ENCODE measurements at regions not wholly inside any gene's neighbourhood (a gene's known extent, or its start where the extent isn't known, plus 50 kb on each side); places are given as distances from the start of the nearest gene placed in this dataset.

DNA sequence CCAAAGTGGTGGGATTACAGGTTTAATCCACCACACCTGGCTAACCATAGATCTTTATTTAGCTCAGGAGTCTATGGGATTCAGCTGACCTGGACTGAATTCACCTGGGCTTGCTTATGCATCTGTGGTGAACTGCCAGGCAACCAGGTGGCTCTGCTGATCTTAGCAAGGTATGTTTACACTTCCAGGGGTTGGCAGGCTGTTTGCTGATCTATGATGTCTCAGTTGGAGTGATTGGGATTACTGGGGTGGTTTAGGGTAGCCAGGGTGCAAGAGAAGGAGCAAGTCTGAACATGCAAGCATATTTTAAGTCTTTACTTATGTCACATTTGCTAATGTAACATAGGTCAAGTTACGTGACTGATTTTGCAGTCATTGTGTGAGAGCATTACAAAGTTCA lies 63.6 kb upstream of the JAK2 start:
- DNase-seq, result no peak
- intact Hi-C loops (cut with DNase I), result no loop called here

DNA sequence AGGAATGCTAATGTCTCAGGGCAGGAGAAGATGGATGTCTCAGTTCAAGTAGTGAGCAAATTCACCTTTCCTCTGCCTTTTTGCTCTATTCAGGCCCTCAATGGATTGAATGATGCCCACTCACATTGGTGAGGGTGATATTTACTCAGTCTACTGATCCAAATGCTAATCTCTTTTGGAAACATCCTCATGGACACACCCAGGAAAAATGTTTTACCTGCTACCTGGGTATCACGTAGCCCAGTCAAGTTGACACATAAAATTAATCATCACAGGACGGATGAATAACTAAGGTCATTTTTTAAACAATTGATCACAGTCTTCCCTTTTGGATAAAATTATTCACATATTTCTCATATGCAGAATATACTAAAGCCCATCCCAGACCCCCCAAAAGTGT lies 63.0 kb upstream of the JAK2 start:
- intact Hi-C loops (cut with DNase I), result no loop called here
- no peak for DNase-seq

DNA sequence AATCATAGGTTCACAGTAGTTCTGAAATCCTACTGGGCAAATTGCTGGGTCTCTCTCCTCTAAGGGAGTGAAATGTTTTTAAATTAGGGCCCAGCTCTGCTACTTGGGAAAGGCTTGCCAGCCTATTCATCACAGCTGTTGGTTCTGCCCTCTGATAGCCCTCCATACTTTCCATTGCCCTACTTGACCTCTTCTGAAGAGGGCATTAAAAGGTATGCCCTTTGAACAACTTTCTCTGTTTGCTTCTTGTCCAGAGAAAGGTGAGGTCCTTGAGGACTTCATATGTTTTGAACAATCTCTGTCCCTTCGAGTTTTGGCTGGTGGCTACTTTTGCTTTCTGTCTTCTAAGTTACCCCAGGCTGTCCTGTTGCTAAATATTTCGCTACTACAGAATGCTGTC lies 62.3 kb upstream of the JAK2 start:
- intact Hi-C loops (cut with DNase I), result no loop called here
- no peak for DNase-seq

DNA sequence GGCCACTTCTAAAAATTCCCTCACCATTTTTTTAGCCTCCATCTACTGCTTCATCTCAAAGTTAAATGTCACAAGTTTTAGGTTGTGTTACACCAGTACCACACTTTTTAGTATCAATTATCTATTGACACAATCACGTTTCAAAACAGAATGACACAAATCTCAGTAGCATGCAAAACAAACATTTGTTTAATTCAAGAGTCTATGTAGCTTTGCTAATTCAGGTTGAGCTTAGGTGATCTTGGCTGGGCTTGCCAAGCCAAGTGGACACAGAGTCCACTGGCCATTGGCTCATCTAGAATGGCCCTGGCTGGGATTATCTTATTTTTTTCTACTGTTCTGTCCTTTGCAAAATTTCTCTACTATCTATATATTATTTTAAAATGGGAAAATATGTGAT lies 61.9 kb upstream of the JAK2 start:
- no peak for DNase-seq
- intact Hi-C loops (cut with DNase I), result no loop called here

DNA sequence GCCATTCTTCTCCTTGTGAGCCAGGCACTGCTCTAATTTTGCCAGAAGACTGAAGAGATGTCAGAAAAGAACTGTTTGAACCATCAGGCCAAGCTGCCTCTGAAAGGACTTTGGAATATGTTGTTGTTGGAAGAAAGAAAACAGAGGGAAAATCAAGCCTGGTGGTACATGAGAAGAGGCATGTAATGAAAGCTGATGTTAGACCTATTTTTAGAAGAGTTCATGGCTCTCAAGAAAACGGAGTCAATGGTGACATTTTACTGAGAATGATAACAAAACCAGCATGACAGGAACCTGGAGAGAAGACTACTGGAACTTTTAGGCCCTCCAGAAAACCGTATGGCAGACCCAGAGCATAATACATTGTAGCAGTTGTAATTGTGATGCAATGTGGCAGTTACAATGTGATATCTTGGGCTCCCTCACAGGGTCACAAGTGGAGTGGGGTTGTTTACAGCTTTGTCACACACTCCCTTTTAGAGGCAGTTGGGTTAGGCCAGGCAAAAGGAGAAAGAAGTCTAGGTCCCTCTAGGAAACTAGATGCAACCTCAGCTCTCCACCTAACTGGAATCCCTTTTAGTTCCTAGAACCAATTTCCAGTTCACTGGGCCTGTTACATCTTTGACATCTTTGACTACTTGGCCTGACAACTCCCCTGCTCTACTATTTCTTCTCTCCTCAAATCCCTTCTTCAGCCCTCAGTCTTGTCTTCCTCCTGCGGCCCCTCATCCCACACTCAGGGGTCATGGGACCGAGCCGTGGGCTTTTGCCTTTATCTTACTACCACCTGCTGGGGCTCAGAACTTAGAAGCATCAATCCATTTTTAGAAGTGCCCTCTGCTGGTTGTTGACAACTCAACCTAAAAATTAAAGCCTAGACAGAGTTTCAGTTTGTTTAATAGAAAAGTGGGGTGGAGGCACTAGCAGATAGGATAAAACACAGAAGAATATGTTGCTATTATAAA lies 61.2 kb upstream of the JAK2 start:
- DNase-seq, result peak in 1 of 42 donors; percentile 18

DNA sequence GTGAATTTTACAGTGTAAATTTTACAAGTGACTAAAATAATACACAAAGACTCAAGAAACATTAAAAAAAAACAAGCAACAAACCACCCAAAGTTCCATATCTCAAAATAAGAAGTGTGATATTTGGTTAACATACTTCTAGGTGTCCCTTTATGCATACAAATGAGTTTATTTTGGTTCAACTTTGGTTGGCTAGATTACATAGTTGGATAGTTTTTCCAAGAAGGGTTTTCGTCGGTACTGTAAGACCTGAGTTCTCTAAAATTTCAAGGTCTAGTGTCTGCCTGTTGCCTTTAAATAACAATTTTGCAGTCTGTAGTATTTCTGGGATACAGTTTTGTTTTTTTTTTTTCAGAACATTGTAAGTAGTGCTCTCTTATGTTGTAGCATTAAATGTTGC lies 58.8 kb upstream of the JAK2 start:
- intact Hi-C loops (cut with DNase I), result no loop called here
- no peak for DNase-seq

More for the DNA sequence above, 61.2 kb upstream of the JAK2 start:
- intact Hi-C loops (cut with DNase I), result no loop called here

DNA sequence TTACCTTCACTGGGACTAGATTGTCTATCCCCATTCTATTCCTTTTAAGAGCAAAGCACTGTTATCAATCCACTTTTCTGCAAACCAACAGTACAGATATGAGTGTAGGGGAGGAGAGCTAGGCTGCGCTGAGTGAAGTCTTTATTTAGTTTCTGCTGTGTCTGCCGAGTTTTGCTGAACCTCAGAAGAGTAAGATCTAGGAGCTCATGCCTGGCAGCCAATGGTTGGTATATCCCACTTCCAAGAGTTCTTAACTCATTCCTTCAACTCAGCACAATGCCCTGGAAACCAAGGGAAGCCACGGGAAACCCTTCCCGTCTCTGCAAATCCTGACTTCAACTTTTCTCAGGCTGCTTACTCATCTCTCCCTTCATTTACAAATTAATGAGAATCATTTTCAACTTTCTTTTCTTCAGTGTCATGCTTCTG lies 58.0 kb upstream of the JAK2 start:
- intact Hi-C loops (cut with DNase I), result no loop called here
- DNase-seq, result no peak

DNA sequence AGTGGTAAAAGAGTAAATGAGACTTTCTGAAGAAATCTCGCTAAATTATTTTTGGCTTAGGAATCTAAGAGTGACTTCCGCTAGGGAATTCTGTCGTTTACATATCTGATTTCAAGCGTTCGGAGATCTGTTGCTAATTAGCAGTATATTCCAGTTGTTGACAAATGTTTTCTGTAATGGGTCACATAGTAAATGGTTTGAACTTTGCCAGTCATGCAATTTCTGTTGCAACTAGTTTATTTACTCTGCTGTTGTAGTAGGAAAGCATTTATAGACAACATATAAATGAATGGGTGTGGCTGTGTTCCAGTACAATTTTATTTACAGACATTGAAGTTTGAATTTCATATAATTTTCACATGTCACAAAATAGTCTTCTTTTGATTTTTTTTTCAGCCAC lies 57.4 kb upstream of the JAK2 start:
- DNase-seq, result no peak
- intact Hi-C loops (cut with DNase I), result no loop called here

DNA sequence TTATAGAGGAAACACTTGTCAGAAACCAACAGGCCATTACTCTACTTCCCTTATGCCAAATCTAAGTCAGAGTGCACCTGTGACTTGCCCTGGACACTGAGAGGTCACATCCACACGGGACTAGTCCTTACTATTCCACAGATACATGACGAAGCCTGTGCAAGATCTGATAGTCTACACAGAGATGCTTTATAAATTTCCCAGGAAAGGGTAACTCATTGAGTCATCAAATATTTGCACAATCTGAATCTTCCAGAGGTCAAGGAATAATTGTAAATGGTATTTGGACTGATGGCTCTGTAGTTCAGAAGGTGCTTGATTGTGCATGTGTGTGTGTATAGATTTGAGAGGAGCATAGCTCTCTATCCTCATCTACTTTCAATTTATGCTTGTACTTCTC lies 55.2 kb upstream of the JAK2 start:
- no peak for DNase-seq
- intact Hi-C loops (cut with DNase I), result no loop called here

DNA sequence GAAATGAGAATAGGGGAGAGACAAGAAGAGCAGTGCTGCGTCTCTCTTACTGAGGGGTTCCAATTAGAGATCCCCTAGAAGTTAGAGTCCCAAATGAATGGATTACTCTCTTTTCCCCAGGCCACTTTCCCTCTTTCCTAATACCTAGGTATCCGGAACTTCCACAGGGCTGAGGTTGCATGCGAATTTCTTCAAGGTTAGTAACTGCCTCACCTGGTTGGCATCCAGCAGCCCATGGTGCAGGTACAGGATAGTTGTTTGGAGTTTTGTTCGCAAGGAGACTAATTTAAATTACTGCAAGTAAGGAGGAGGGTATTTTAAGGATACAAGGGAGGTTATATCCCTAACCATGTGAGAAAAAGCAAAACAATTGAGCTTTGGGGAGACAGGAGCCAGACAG lies 52.4 kb upstream of the JAK2 start:
- intact Hi-C loops (cut with DNase I), result no loop called here
- DNase-seq, result no peak

DNA sequence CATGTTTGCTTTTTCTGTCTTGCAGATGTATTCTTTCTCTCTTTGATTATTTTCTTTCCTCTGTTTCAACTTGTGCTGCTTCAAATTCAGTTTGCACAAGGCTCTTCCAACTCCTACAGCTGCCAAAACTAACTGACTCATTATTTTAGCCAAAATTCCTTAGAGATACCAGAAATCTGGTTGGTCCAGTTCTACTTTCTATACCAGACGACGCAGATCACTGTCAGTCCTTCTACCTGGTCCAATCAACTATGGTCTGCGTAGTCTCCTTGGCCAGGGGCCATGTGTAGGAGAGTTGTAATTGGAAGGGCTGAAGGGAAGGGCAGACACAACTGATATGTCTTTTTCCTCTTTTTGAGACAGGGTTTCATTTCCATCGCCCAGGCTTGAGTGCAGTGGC lies 51.9 kb upstream of the JAK2 start:
- DNase-seq, result no peak
- intact Hi-C loops (cut with DNase I), result no loop called here

DNA sequence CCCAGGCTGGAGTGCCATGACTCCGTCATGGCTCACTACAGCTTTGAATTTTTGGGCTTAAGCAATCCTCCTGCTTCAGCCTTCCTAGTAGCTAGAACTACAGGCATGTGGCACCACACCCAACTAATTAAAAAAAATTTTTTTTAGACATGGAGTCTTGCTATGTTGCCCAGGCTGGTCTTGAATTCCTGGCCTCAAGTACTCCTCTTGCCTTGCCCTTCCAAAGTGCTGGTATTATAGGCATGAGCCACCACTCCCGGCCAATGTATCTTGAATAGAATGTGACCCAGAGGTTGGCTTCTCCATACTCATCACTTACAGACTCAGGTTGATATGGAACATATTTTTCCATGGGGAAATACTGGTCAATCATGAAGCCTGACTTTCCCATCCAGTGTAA lies 51.2 kb upstream of the JAK2 start:
- intact Hi-C loops (cut with DNase I), result no loop called here
- no peak for DNase-seq

DNA sequence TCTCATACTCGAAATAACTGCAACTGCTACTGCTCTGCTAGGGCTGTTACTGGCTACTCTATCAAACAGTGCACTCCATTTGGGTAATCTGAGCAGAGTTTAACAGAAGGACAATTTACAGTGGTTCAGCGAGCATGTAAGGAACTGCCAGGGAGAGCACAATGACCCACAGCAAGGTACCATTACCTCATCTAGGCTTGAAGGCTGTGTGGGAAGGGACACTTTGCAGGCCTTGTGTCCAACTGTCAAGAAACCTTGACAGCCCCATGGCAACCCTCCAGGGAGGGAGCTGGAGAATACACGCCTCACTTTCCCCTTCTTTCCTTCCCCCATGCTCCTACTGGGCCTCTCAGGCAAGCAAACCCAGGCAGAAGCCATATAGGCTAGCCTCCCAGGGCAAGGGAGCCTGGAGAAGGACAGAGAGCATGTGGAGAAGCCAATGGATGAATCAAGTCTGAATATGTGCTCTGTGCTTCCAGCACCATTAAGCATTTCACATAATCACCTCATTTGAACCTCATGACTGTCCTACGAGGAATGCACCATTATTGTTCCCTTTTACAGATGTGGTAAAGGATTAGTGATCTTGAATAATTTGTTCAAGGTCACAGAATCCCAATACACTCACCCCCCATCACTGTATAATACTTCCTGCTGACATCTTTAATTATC lies 49.9 kb upstream of the JAK2 start:
- DNase-seq, result no peak
- intact Hi-C loops (cut with DNase I), result no loop called here
